ENCODE measurements at regions not wholly inside any gene's neighbourhood (a gene's known extent, or its start where the extent isn't known, plus 50 kb on each side); places are given as distances from the start of the nearest gene placed in this dataset.
"Not testable (repeated sequence)": the region's sequence is repeated elsewhere in the genome, so short reads cannot be mapped to it uniquely, and the experiment has no call there.

DNA sequence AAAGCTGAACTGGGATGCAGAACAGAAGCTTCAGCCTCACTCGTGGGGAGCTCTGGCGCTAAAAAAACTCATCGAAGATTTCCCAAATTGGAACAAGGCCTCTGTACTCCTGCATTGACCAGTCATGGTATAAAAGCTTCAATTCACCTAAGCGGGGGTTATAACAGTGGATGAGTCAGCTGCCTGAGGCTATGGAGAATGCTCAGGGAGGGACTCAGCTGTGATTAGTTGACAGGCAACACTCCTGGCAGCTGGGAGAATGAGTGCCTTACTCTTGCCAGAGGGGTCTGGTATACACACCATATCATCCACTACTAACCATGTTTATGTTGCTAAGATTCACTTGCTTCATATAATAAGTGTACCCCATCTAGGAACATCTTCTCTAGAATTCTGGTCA, 350.6 kb upstream of the VRK2 start:
- H3K4me1 ChIP-seq (ENCODE audit: low read depth): no peaks in the 10 kb centered on the region
- no peaks in the 10 kb centered on the region for H3K36me3 ChIP-seq (ENCODE audit: low read depth)
- H3K4me3 ChIP-seq: no peak overlapping the region
- no peaks in the 10 kb centered on the region for H3K9me3 ChIP-seq
- intact Hi-C loops (cut with DNase I, micrococcal nuclease): no loop called here
- ATAC-seq (no peak), DNase-seq (no peak)
- TF ChIP-seq, protein P1, sequence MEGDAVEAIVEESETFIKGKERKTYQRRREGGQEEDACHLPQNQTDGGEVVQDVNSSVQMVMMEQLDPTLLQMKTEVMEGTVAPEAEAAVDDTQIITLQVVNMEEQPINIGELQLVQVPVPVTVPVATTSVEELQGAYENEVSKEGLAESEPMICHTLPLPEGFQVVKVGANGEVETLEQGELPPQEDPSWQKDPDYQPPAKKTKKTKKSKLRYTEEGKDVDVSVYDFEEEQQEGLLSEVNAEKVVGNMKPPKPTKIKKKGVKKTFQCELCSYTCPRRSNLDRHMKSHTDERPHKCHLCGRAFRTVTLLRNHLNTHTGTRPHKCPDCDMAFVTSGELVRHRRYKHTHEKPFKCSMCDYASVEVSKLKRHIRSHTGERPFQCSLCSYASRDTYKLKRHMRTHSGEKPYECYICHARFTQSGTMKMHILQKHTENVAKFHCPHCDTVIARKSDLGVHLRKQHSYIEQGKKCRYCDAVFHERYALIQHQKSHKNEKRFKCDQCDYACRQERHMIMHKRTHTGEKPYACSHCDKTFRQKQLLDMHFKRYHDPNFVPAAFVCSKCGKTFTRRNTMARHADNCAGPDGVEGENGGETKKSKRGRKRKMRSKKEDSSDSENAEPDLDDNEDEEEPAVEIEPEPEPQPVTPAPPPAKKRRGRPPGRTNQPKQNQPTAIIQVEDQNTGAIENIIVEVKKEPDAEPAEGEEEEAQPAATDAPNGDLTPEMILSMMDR (IDR thresholded peaks at IDR 0.05): no peak

DNA sequence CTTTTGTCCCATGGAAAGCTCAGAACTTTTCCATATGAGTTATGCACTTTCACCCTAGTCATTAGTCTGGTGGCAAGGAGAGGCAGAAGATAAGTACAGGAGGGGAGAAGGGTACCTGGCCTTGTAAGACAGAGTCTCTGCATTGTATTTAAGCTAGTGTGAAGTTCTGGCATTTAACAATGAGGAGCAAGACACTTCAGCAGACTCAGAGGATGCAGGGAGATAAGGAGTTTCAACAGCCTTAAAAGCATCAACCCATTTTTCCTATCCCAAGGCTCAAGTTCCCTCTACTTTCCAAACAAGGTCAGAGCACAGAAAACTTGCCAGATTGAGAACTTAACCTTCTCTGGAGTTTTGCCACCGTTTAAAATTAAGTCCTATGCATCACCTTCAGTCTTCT, 348.2 kb upstream of the VRK2 start:
- DNase-seq (no peak), ATAC-seq (no peak)
- no peaks in the 10 kb centered on the region for H3K9me3 ChIP-seq

DNA sequence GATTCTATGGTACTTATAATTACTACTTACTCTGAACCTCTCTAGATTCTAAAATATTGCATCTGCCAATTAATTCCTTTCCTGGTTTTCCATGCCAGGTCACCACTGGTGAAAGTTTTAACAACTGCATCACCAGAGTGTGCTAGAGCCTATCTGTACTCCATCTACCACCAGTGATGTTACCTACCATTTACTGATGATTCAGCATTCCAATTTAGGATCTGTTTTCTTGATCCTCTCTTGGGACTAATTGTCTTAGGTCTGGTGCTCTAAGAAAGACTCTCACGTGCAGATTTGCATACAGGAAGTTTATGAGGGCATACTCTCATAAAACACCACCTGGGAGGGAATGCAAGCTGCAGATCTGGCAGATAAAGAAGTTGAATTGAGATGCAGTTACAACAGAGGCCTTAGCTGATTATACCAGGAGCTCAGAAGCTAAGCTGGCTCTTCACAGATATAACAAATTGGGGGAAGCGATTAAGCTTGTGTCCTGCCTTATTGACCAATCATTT, 347.6 kb upstream of the VRK2 start:
- TF ChIP-seq, protein P1 (IDR thresholded peaks at IDR 0.05): no peak
- no peaks in the 10 kb centered on the region for H3K36me3 ChIP-seq (ENCODE audit: low read depth)
- no peak for DNase-seq
- H3K9me3 ChIP-seq: no peaks in the 10 kb centered on the region
- no peak overlapping the region for H3K4me3 ChIP-seq
- no peaks in the 10 kb centered on the region for H3K4me1 ChIP-seq (ENCODE audit: low read depth)
- intact Hi-C loops (cut with DNase I, micrococcal nuclease): no loop called here
- no peak for ATAC-seq

More for the DNA sequence above, 348.2 kb upstream of the VRK2 start:
- no peaks in the 10 kb centered on the region for H3K36me3 ChIP-seq (ENCODE audit: low read depth)
- H3K4me1 ChIP-seq (ENCODE audit: low read depth): no peaks in the 10 kb centered on the region
- H3K4me3 ChIP-seq: no peak overlapping the region
- intact Hi-C loops (cut with DNase I, micrococcal nuclease): no loop called here
- TF ChIP-seq, protein P1 (IDR thresholded peaks at IDR 0.05): no peak

- intact Hi-C loops (cut with DNase I, micrococcal nuclease): no loop called here
- TF ChIP-seq, protein P1 (IDR thresholded peaks at IDR 0.05): no peak
- ATAC-seq: no peak
- Histone ChIP-seq H3K9me3 (no peaks in the 10 kb centered on the region), H3K4me1 (ENCODE audit: low read depth) (no peaks in the 10 kb centered on the region), H3K4me3 (no peak overlapping the region), H3K36me3 (ENCODE audit: low read depth) (no peaks in the 10 kb centered on the region)
- no peak for DNase-seq
Measured at GRCh38 chr2:57701391-57701791, 345.2 kb upstream of the VRK2 start.

- no peaks in the 10 kb centered on the region for H3K4me1 ChIP-seq (ENCODE audit: low read depth)
- H3K4me3 ChIP-seq: no peak overlapping the region
- TF ChIP-seq, protein P1 (IDR thresholded peaks at IDR 0.05): no peak
- intact Hi-C loops (cut with DNase I, micrococcal nuclease): no loop called here
- DNase-seq: no peak
- no peaks in the 10 kb centered on the region for H3K36me3 ChIP-seq (ENCODE audit: low read depth)
- no peak for ATAC-seq
- H3K9me3 ChIP-seq: no peaks in the 10 kb centered on the region
Measured at GRCh38 chr2:57703407-57703806, 343.2 kb upstream of the VRK2 start.

DNA sequence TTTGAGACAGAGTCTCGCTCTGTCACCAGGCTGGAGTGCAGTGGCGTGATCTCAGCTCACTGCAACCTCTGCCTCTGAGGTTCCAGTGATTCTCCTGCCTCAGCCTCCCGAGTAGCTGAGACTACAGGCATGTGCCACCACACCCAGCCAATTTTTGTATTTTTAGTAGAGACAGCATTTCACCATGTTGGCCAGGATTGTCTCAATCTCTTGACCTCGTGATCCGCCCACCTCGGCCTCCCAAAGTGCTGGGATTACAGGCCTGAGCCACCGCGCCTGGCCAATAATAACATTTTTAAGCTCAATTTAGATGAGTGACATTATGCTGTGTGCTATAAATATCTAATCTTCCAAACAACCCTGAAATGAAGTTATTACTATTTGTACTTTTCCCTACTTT, 338.8 kb upstream of the VRK2 start:
- intact Hi-C loops (cut with DNase I, micrococcal nuclease); ATAC-seq; DNase-seq; H3K4me3 ChIP-seq; H3K36me3 ChIP-seq (ENCODE audit: low read depth); H3K9me3 ChIP-seq; H3K4me1 ChIP-seq (ENCODE audit: low read depth): not testable (repeated sequence)
